ENCODE measurements at regions not wholly inside any gene's neighbourhood (a gene's known extent, or its start where the extent isn't known, plus 50 kb on each side); places are given as distances from the start of the nearest gene placed in this dataset.

DNA sequence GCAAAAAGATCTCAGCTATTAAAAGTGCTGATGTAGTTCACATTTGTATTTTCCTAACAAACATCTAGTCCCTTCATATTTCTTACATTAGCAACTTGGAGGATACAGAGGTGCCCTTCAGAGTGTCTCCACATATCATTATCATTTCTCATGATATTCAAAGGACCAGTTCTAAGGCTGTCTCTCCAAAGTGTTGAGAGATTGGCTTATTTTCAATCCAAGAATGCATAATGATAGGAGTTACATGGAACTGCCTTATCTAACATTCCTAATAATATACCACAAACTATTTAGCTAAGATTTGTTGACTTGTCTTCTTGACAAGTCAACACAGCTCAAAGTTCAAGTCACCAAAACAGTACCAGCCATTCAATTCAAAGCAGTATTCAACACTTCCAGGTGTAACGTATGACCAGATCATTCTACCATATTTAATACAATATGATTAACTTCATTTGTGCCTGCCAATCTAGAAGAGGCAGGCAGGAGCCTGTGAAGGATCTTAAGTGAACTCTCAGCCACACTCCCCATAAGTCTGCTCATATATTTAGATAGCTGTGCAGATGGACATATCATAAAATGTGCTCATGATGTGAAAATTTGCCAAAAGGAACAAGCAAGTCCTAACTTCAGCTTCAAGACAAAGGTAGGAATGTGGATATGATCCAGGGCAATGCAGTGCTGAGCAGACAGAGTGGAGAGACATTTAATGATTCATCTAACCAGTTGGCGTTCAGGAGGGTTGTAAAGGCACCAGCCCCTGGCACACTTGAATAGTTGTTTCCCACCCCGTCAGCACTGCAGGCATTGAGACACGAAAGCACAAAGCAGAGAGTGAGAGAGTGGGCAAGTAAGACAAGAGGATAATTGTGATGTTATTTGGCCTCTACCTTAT is 108.3 kb downstream of the MTERF1 start:
- DNase-seq, result no peak
- no peaks in the 10 kb centered on the region for H3K4me1 Mint-ChIP-seq
- H2AFZ ChIP-seq (ENCODE audit: insufficient read depth, low read depth, low read length, poor library complexity, severe bottlenecking), result no peak overlapping the region
- intact Hi-C loops (cut with micrococcal nuclease), result no loop called here
- CTCF ChIA-PET, result no interaction called here
- no peaks in the 10 kb centered on the region for H3K9me3 Mint-ChIP-seq (ENCODE audit: insufficient read depth)
- H4K20me1 ChIP-seq (ENCODE audit: control insufficient read depth, insufficient read depth, low read length, poor library complexity, severe bottlenecking), result no peaks in the 10 kb centered on the region
- H3K27ac ChIP-seq (ENCODE audit: low read length in 2 of 2), result no peak overlapping the region
- no peaks in the 10 kb centered on the region for H3K36me3 ChIP-seq (replicated peaks in 1 of 2; ENCODE audit: control extremely low read depth in 1 of 2, control insufficient read depth in 1 of 2, extremely low read depth in 1 of 2, insufficient read depth in 2 of 2, low read length in 1 of 2)
- no peak overlapping the region for H3K4me2 ChIP-seq (replicated peaks; ENCODE audit: low read depth, low read length, poor library complexity, severe bottlenecking)
- POLR2A ChIA-PET, result no interaction called here
- H3K27ac Mint-ChIP-seq, result no peak overlapping the region
- no peaks in the 10 kb centered on the region for H3K9me3 ChIP-seq (ENCODE audit: control extremely low read depth in 1 of 3, control insufficient read depth in 2 of 3, insufficient read depth in 1 of 3, low read length in 2 of 3)
- no peaks in the 10 kb centered on the region for H3K27me3 Mint-ChIP-seq
- H3K4me3 Mint-ChIP-seq, result no peak overlapping the region
- H3K4me1 ChIP-seq (ENCODE audit: control insufficient read depth in 2 of 2, insufficient read depth in 2 of 2, low read length in 2 of 2), result no peaks in the 10 kb centered on the region
- TF ChIP-seq, protein P1, sequence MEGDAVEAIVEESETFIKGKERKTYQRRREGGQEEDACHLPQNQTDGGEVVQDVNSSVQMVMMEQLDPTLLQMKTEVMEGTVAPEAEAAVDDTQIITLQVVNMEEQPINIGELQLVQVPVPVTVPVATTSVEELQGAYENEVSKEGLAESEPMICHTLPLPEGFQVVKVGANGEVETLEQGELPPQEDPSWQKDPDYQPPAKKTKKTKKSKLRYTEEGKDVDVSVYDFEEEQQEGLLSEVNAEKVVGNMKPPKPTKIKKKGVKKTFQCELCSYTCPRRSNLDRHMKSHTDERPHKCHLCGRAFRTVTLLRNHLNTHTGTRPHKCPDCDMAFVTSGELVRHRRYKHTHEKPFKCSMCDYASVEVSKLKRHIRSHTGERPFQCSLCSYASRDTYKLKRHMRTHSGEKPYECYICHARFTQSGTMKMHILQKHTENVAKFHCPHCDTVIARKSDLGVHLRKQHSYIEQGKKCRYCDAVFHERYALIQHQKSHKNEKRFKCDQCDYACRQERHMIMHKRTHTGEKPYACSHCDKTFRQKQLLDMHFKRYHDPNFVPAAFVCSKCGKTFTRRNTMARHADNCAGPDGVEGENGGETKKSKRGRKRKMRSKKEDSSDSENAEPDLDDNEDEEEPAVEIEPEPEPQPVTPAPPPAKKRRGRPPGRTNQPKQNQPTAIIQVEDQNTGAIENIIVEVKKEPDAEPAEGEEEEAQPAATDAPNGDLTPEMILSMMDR (IDR thresholded peaks at IDR 0.05), result no peak
- H3K4me3 ChIP-seq (ENCODE audit: control extremely low read depth in 1 of 5, extremely low read depth in 1 of 5, insufficient read depth in 1 of 5, low read depth in 2 of 5, low read length in 4 of 5), result no peak overlapping the region
- H3K79me2 ChIP-seq (ENCODE audit: control insufficient read depth, insufficient read depth, low read length), result no peaks in the 10 kb centered on the region
- WGBS (ENCODE audit: insufficient coverage), result 89% methylated on average over 3 of the region's 4 CpGs
- ATAC-seq (ENCODE audit: low read depth), result no peak
- no peak overlapping the region for H3K9ac ChIP-seq (ENCODE audit: low read length)
- no peaks in the 10 kb centered on the region for H3K27me3 ChIP-seq (replicated peaks in 1 of 4; ENCODE audit: control extremely low read depth in 1 of 4, control insufficient read depth in 3 of 4, insufficient read depth in 4 of 4, low read length in 3 of 4)

DNA sequence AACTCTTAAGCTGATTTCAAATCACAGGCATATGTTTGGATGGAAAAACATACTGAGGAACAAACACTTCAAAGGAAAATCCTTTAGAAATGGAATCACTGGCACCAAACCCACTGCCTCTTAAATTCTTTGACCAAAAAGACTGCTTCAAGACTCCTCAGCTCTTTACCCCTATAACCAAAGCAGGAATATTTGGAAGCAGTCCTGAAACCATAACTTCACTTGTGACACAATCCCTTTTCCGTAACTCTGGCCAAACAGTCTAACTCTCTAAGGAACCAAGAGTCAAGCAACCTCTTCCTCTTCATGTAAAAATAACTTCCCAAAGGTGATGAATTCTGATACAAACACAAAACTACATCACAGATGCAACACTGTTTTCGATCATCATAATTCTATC is 104.3 kb downstream of the MTERF1 start:
- no peak for DNase-seq
- CTCF ChIA-PET, result no interaction called here

More for the DNA sequence above, 104.3 kb downstream of the MTERF1 start:
- no peak for TF ChIP-seq EZH2 (IDR thresholded peaks at IDR 0.05; ENCODE audit: borderline replicate concordance, insufficient read depth, low read depth, low read length, poor library complexity, severe bottlenecking)
- TF ChIP-seq, protein P1 (IDR thresholded peaks at IDR 0.05), result no peak
- Histone ChIP-seq H3K36me3 (replicated peaks in 1 of 2; ENCODE audit: control extremely low read depth in 1 of 2, control insufficient read depth in 1 of 2, extremely low read depth in 1 of 2, insufficient read depth in 2 of 2, low read length in 1 of 2) (no peaks in the 10 kb centered on the region), H3K4me2 (replicated peaks; ENCODE audit: low read depth, low read length, poor library complexity, severe bottlenecking) (no peak overlapping the region), H3K9me3 (ENCODE audit: control extremely low read depth in 1 of 3, control insufficient read depth in 2 of 3, insufficient read depth in 1 of 3, low read length in 2 of 3) (no peaks in the 10 kb centered on the region), H2AFZ (ENCODE audit: insufficient read depth, low read depth, low read length, poor library complexity, severe bottlenecking) (no peak overlapping the region), H3K4me3 (ENCODE audit: control extremely low read depth in 1 of 5, extremely low read depth in 1 of 5, insufficient read depth in 1 of 5, low read depth in 2 of 5, low read length in 4 of 5) (no peak overlapping the region), H3K27ac (ENCODE audit: low read length in 2 of 2) (no peak overlapping the region), H3K4me1 (ENCODE audit: control insufficient read depth in 2 of 2, insufficient read depth in 2 of 2, low read length in 2 of 2) (no peaks in the 10 kb centered on the region), H3K9ac (ENCODE audit: low read length) (no peak overlapping the region), H4K20me1 (ENCODE audit: control insufficient read depth, insufficient read depth, low read length, poor library complexity, severe bottlenecking) (no peaks in the 10 kb centered on the region), H3K27me3 (replicated peaks in 1 of 4; ENCODE audit: control extremely low read depth in 1 of 4, control insufficient read depth in 3 of 4, insufficient read depth in 4 of 4, low read length in 3 of 4) (no peaks in the 10 kb centered on the region), H3K79me2 (ENCODE audit: control insufficient read depth, insufficient read depth, low read length) (no peaks in the 10 kb centered on the region)
- peaks cover 4% of the 10 kb centered on the region for H3K27me3 Mint-ChIP-seq
- H3K4me1 Mint-ChIP-seq, result no peaks in the 10 kb centered on the region
- H3K9me3 Mint-ChIP-seq (ENCODE audit: insufficient read depth), result no peaks in the 10 kb centered on the region
- H3K4me3 Mint-ChIP-seq, result no peak overlapping the region
- no peak for ATAC-seq (ENCODE audit: low read depth)
- WGBS (ENCODE audit: insufficient coverage), result 100% methylated on average over 1 of the region's 2 CpGs
- H3K27ac Mint-ChIP-seq, result no peak overlapping the region
- intact Hi-C loops (cut with micrococcal nuclease), result no loop called here
- POLR2A ChIA-PET, result no interaction called here
